ENCODE measurements at regions not wholly inside any gene's neighbourhood (a gene's known extent, or its start where the extent isn't known, plus 50 kb on each side); places are given as distances from the start of the nearest gene placed in this dataset.

- H3K4me2 ChIP-seq (ENCODE audit: low read length) = no peak overlapping the region
- H3K4me3 ChIP-seq (ENCODE audit: low read depth, low read length) = no peak overlapping the region
- no peaks in the 10 kb centered on the region for H3K79me2 ChIP-seq
- H3K27me3 ChIP-seq (ENCODE audit: control insufficient read depth, insufficient read depth, low read length) = no peaks in the 10 kb centered on the region
- no peaks in the 10 kb centered on the region for H3K9me3 ChIP-seq (ENCODE audit: control insufficient read depth, low read length)
- H2AFZ ChIP-seq = no peak overlapping the region
- TF ChIP-seq CTCF (IDR thresholded peaks at IDR 0.05) = no peak
- H3K4me1 ChIP-seq = no peaks in the 10 kb centered on the region
- H3K36me3 ChIP-seq (ENCODE audit: control insufficient read depth, insufficient read depth, low read length) = no peaks in the 10 kb centered on the region
- no peak overlapping the region for H3K9ac ChIP-seq
- no peak overlapping the region for H3K27ac ChIP-seq
Observed at GRCh38 chr12:76183459-76184186, 99.1 kb upstream of the NAP1L1 start.

GRCh38 chr12:76180401-76181277 lies 96.2 kb upstream of the NAP1L1 start:
- TF ChIP-seq CTCF (IDR thresholded peaks at IDR 0.05) = no peak
- no peak overlapping the region for H3K4me3 ChIP-seq (ENCODE audit: low read depth, low read length)
- H3K9me3 ChIP-seq (ENCODE audit: control insufficient read depth, low read length) = no peaks in the 10 kb centered on the region
- no peaks in the 10 kb centered on the region for H3K79me2 ChIP-seq
- H3K9ac ChIP-seq = no peak overlapping the region
- H3K4me1 ChIP-seq = no peaks in the 10 kb centered on the region
- H3K27ac ChIP-seq = no peak overlapping the region
- H2AFZ ChIP-seq = no peak overlapping the region
- no peaks in the 10 kb centered on the region for H3K27me3 ChIP-seq (ENCODE audit: control insufficient read depth, insufficient read depth, low read length)
- no peaks in the 10 kb centered on the region for H3K36me3 ChIP-seq (ENCODE audit: control insufficient read depth, insufficient read depth, low read length)
- no peak overlapping the region for H3K4me2 ChIP-seq (ENCODE audit: low read length)

GRCh38 chr12:76178452-76178851 lies 94.0 kb upstream of the NAP1L1 start:
- H3K4me3 ChIP-seq (ENCODE audit: low read depth, low read length) = no peak overlapping the region
- H3K27me3 ChIP-seq (ENCODE audit: control insufficient read depth, insufficient read depth, low read length) = no peaks in the 10 kb centered on the region
- no peaks in the 10 kb centered on the region for H3K36me3 ChIP-seq (ENCODE audit: control insufficient read depth, insufficient read depth, low read length)
- no peaks in the 10 kb centered on the region for H3K9me3 ChIP-seq (ENCODE audit: control insufficient read depth, low read length)
- no peak overlapping the region for H3K9ac ChIP-seq
- TF ChIP-seq CTCF (IDR thresholded peaks at IDR 0.05) = no peak
- H2AFZ ChIP-seq = no peak overlapping the region
- H3K27ac ChIP-seq = no peak overlapping the region
- H3K4me2 ChIP-seq (ENCODE audit: low read length) = no peak overlapping the region
- no peaks in the 10 kb centered on the region for H3K79me2 ChIP-seq
- no peaks in the 10 kb centered on the region for H3K4me1 ChIP-seq

- TF ChIP-seq CTCF (IDR thresholded peaks at IDR 0.05) = no peak
- H2AFZ ChIP-seq = no peak overlapping the region
- H3K4me1 ChIP-seq = no peaks in the 10 kb centered on the region
- H3K4me2 ChIP-seq (ENCODE audit: low read length) = no peak overlapping the region
- H3K9me3 ChIP-seq (ENCODE audit: control insufficient read depth, low read length) = no peaks in the 10 kb centered on the region
- H3K9ac ChIP-seq = no peak overlapping the region
- no peak overlapping the region for H3K27ac ChIP-seq
- H3K36me3 ChIP-seq (ENCODE audit: control insufficient read depth, insufficient read depth, low read length) = no peaks in the 10 kb centered on the region
- H3K4me3 ChIP-seq (ENCODE audit: low read depth, low read length) = no peak overlapping the region
- no peaks in the 10 kb centered on the region for H3K27me3 ChIP-seq (ENCODE audit: control insufficient read depth, insufficient read depth, low read length)
- no peaks in the 10 kb centered on the region for H3K79me2 ChIP-seq
Observed at GRCh38 chr12:76177821-76178220, 93.3 kb upstream of the NAP1L1 start.

All from parathyroid adenoma (tissue), 2 donors.